Neural cell (in vitro differentiated cells): ENCODE measurements at regions not wholly inside any gene's neighbourhood (a gene's known extent, or its start where the extent isn't known, plus 50 kb on each side); places are given as distances from the start of the nearest gene placed in this dataset.

Experiments
- CTCF ChIP-seq: fragments of 450-650 bp; IDR thresholded peaks from 2 replicates; pipeline ENCODE4 v1.5.1; 2014; ENCODE audit warnings: antibody characterized with exemption, mild to moderate bottlenecking, moderate library complexity; ENCODE audit not compliant: poor library complexity, severe bottlenecking
- EP300 ChIP-seq: fragments of 450-650 bp; conservative IDR thresholded peaks from 2 replicates; pipeline ENCODE4 v1.6.1; 2014; ENCODE audit warnings: antibody characterized with exemption, mild to moderate bottlenecking, moderate library complexity; ENCODE audit not compliant: poor library complexity, severe bottlenecking
- EZH2 ChIP-seq: fragments of 200-600, 300-800 bp; shearing (Covaris generic), sonication (generic); IDR thresholded peaks from 2 replicates; pipeline ENCODE4 v1.6.1; 2014; ENCODE audit warnings: antibody characterized with exemption, low read length, borderline replicate concordance, mild to moderate bottlenecking; ENCODE audit not compliant: insufficient read depth, poor library complexity, severe bottlenecking
- POLR2AphosphoS5 ChIP-seq: IDR thresholded peaks from 2 replicates; pipeline ENCODE4 v1.6.1; 2012
- REST ChIP-seq: IDR thresholded peaks from 2 replicates; pipeline ENCODE4 v1.6.1; 2012; ENCODE audit warnings: borderline replicate concordance

GRCh38 chr10:84820596-84820995 is 492.2 kb downstream of the CCSER2 start:
- no peak for TF ChIP-seq REST
- TF ChIP-seq CTCF: no peak
- TF ChIP-seq POLR2AphosphoS5: no peak
- no peak for TF ChIP-seq EZH2
- no peak for TF ChIP-seq EP300
